ENCODE measurements at regions not wholly inside any gene's neighbourhood (a gene's known extent, or its start where the extent isn't known, plus 50 kb on each side); places are given as distances from the start of the nearest gene placed in this dataset.

- no peak for DNase-seq (ENCODE audit: low spot score)
- TF ChIP-seq CTCF (IDR thresholded peaks at IDR 0.05; ENCODE audit: extremely low read depth, missing control alignments), result no peak
Measured at GRCh38 chr5:56471707-56472106, 238.6 kb upstream of the ANKRD55 start.

DNA sequence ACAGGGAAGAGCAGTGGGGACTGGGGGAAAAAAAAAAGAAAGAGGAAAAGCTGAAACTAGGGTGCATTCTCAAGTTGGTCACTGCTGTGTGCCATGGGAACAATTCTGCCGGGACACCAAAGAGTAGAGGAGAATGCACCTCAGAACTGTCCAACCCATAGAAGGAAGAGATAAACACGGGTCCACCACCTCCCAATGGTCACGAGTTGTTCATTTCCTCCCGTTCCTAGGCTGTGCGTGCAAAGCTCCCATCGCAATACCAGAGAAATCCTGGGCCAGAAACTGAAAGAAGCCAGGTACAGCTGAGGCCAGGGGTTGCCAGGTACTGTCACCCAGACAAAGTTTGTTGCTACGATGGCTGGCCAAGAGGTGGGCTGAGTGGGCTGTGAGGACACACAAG is 236.9 kb upstream of the ANKRD55 start:
- TF ChIP-seq CTCF (IDR thresholded peaks at IDR 0.05; ENCODE audit: extremely low read depth, missing control alignments), result no peak
- DNase-seq (ENCODE audit: low spot score), result no peak

- no peak for TF ChIP-seq CTCF (IDR thresholded peaks at IDR 0.05; ENCODE audit: extremely low read depth, missing control alignments)
- no peak for DNase-seq (ENCODE audit: low spot score)
Measured at GRCh38 chr5:56468277-56468676, 235.1 kb upstream of the ANKRD55 start.

DNA sequence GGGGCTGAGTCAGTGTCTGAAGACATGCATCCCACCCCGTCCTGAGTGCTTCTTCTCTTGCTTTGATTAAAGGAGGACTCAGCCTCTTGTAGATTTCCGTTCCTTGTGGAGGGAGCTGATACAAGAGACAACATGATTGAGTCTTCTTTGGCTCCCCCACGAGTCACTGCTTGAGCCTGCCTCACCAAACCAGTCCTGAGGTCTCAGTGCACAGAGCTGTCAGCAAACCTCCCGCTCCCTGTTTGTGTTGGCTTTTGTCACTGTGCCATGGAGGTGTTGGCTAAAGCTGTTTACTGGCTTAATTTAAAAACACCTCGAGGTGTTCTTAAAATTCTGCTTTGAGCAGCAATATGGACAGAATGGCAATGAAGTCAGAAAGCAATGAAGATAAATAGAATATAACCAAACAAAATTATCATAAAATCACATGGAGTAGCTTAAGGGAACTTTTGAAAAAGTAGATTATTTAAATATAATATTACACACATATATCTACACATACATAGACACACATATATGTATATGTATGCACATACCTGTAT is 234.1 kb upstream of the ANKRD55 start:
- TF ChIP-seq CTCF (IDR thresholded peaks at IDR 0.05; ENCODE audit: extremely low read depth, missing control alignments), result no peak
- DNase-seq (ENCODE audit: low spot score), result no peak

- no peak for DNase-seq (ENCODE audit: low spot score)
Measured at GRCh38 chr5:56466136-56466816, 233.1 kb upstream of the ANKRD55 start.

DNA sequence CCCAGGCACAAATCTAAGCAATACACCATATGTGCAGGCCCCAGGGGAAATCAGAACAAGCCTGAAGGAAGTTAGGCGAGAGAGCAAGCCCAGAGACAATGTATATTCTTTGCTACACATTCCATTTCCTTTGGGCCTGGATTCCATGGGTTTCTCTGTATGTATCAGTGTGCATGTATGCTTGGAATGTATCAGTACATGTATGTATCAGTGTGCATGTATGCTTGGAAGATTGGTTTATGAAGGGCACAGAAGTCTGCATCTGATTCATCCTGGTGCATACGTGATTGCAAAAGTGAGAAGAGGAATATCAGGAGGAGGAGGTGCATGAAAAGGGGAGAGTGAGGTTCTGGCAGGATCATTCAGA is 232.6 kb upstream of the ANKRD55 start:
- DNase-seq (ENCODE audit: low spot score), result no peak
- TF ChIP-seq CTCF (IDR thresholded peaks at IDR 0.05; ENCODE audit: extremely low read depth, missing control alignments), result no peak

More at GRCh38 chr5:56466136-56466816, 233.1 kb upstream of the ANKRD55 start:
- TF ChIP-seq CTCF (IDR thresholded peaks at IDR 0.05; ENCODE audit: extremely low read depth, missing control alignments), result no peak

- no peak for TF ChIP-seq CTCF (IDR thresholded peaks at IDR 0.05; ENCODE audit: extremely low read depth, missing control alignments)
- DNase-seq (ENCODE audit: low spot score), result no peak
Measured at GRCh38 chr5:56464935-56465768, 232.0 kb upstream of the ANKRD55 start.

Data from GM20000 (cell line).